ENCODE measurements at regions not wholly inside any gene's neighbourhood (a gene's known extent, or its start where the extent isn't known, plus 50 kb on each side); places are given as distances from the start of the nearest gene placed in this dataset.

DNA sequence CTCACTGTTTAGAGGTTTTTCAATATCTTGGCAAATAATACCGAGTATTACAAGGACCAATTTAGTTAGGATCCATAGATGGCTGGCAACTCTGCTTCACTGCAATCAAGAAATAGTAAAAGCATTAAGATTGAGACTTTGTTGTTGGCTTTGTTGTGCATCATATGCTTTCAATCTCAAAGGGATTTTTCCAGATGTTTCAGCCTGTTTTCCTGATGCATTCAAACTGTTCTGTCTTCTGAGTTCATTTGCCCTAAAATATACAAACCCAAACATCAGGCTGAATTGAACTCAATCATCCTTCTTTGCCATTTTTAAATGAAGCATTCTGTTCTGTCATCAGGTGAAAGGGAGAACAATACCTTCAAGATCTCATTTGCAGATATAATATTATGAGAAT is 248.7 kb downstream of the TTLL7 start:
- Histone ChIP-seq H3K9me3 (no peaks in the 10 kb centered on the region), H3K27ac (no peak overlapping the region), H3K4me1 (no peaks in the 10 kb centered on the region), H3K27me3 (no peaks in the 10 kb centered on the region), H3K36me3 (no peaks in the 10 kb centered on the region), H3K4me3 (no peak overlapping the region)
- intact Hi-C loops (cut with DNase I), result no loop called here
- ATAC-seq, result no peak
- TF ChIP-seq, protein P1, sequence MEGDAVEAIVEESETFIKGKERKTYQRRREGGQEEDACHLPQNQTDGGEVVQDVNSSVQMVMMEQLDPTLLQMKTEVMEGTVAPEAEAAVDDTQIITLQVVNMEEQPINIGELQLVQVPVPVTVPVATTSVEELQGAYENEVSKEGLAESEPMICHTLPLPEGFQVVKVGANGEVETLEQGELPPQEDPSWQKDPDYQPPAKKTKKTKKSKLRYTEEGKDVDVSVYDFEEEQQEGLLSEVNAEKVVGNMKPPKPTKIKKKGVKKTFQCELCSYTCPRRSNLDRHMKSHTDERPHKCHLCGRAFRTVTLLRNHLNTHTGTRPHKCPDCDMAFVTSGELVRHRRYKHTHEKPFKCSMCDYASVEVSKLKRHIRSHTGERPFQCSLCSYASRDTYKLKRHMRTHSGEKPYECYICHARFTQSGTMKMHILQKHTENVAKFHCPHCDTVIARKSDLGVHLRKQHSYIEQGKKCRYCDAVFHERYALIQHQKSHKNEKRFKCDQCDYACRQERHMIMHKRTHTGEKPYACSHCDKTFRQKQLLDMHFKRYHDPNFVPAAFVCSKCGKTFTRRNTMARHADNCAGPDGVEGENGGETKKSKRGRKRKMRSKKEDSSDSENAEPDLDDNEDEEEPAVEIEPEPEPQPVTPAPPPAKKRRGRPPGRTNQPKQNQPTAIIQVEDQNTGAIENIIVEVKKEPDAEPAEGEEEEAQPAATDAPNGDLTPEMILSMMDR (IDR thresholded peaks at IDR 0.05), result no peak
- peak in 2 of 4 donors; percentile 30 to 35 for DNase-seq

DNA sequence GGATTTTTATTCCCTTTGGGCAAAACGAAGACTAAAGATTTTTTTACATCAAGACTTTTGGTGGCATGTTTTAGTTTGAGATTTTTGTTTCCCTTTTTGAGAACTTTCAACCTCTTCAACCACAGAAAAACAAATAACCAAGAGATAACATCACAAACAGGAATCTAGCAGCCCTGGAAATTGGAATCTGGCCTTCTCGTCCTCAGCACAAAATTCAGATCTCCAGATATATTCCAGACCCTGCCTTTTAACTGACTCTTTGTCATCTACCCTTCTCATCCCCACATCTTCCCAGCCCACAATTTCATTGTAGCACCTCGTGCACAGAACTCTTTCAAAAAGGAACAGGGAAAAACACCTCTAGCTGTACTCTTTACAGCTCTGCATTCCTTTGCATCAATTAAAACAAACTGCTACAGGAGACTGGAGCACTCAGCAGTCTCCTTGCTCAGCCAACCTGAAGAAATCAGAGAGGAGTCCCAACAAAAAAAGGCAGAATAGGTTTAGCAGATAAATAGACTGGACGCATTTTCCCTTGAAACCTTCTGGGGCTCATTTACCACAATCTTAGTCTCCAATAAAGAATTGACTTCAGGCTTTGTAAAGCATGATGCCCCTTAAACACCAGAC is 251.0 kb downstream of the TTLL7 start:
- Histone ChIP-seq H3K27me3 (no peaks in the 10 kb centered on the region), H3K4me1 (no peaks in the 10 kb centered on the region), H3K9me3 (no peaks in the 10 kb centered on the region), H3K36me3 (no peaks in the 10 kb centered on the region), H3K4me3 (no peak overlapping the region), H3K27ac (no peak overlapping the region)
- no peak for ATAC-seq
- no peak for DNase-seq
- intact Hi-C loops (cut with DNase I), result no loop called here
- TF ChIP-seq, protein P1 (IDR thresholded peaks at IDR 0.05), result no peak

DNA sequence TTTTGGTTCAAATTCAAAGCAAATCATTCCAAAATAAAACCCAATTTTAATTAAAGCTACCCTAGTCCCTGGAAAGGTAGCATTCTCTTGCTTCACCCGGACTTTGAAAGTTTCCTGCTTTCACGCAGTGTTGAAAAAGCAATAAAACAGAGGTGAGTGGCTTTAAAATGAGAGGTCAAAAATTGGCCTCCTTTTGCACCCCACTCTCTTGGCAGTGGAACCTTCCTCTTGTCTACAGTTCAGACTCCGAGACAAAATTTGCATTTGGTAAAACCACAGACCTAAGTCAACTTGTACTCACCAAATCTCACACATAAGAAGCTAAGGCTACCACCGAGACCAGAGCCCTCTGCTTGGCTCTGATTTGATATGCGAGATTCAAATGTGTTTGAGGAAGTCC is 252.7 kb downstream of the TTLL7 start:
- TF ChIP-seq, protein P1 (IDR thresholded peaks at IDR 0.05), result no peak
- Histone ChIP-seq H3K27me3 (no peaks in the 10 kb centered on the region), H3K9me3 (no peaks in the 10 kb centered on the region), H3K4me3 (no peak overlapping the region), H3K27ac (no peak overlapping the region), H3K4me1 (no peaks in the 10 kb centered on the region), H3K36me3 (no peaks in the 10 kb centered on the region)
- no peak for ATAC-seq
- DNase-seq, result no peak
- intact Hi-C loops (cut with DNase I), result no loop called here

GRCh38 chr1:83742446-83742845 is 256.5 kb downstream of the TTLL7 start:
- Histone ChIP-seq H3K4me1 (no peaks in the 10 kb centered on the region), H3K9me3 (no peaks in the 10 kb centered on the region), H3K36me3 (no peaks in the 10 kb centered on the region), H3K4me3 (no peak overlapping the region), H3K27ac (no peak overlapping the region), H3K27me3 (no peaks in the 10 kb centered on the region)
- ATAC-seq (no peak), DNase-seq (no peak)
- TF ChIP-seq, protein P1 (IDR thresholded peaks at IDR 0.05), result no peak
- intact Hi-C loops (cut with DNase I), result no loop called here

DNA sequence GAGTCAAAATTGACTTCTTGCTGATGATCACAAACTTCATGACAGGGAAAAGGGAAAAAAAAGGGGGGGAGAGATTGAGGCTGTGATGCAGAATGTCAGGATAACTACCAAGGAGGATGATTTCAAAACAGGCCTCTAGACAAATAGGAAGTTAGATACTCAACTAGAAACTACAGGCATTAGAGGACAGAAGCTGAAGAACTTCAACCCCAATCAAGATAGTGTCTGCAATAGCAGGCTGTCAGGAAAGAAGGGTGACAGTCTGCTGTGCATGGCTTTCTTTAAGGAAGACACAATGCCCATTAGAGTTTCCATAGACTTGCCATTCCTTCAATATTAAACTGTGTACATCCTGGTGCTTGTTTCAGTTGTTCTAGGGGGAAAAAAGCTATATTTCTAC is 257.2 kb downstream of the TTLL7 start:
- Histone ChIP-seq H3K27me3 (no peaks in the 10 kb centered on the region), H3K27ac (no peak overlapping the region), H3K4me1 (no peaks in the 10 kb centered on the region), H3K9me3 (no peaks in the 10 kb centered on the region), H3K4me3 (no peak overlapping the region), H3K36me3 (no peaks in the 10 kb centered on the region)
- no peak for DNase-seq
- TF ChIP-seq, protein P1 (IDR thresholded peaks at IDR 0.05), result no peak
- intact Hi-C loops (cut with DNase I), result no loop called here
- ATAC-seq, result no peak

Data from left lung (tissue), 4 donors.